Adrenal gland (tissue), 9 donors: ENCODE measurements at regions not wholly inside any gene's neighbourhood (a gene's known extent, or its start where the extent isn't known, plus 50 kb on each side); places are given as distances from the start of the nearest gene placed in this dataset.

Experiments
- DNase-seq, 7 donors: peaks; one replicate each; pipeline ENCODE4 v3.0.0-alpha.2; 2019 to 2020
- H3K27ac ChIP-seq, 5 donors: fragments of 200-600 bp; sonication (generic) in 4 of 5; 1 replicate in 3 of 5; 2 replicates in 2 of 5; pipeline versions ENCODE4 v1.5.1 to v1.8.0; 2016 to 2020; ENCODE audit warnings: mild to moderate bottlenecking in 1 of 5
- H3K27me3 ChIP-seq: fragments of 200-600 bp; 2 replicates; pipeline ENCODE4 v1.8.0; 2021
- H3K36me3 ChIP-seq, 2 donors: fragments of 200-600 bp; replicated peaks in 1 of 2; 1 replicate in 1 of 2; 2 replicates in 1 of 2; pipeline versions ENCODE4 v1.5.1 to v1.8.0; 2018 to 2022
- H3K4me1 ChIP-seq, 2 donors: fragments of 200-600 bp; replicated peaks in 1 of 2; 1 replicate in 1 of 2; 2 replicates in 1 of 2; pipeline versions ENCODE4 v1.5.1 to v1.8.0; 2018 to 2021
- H3K4me3 ChIP-seq, 4 donors: fragments of 200-600 bp; sonication (generic) in 3 of 4; one replicate each; pipeline ENCODE4 v1.5.1; 2016 to 2018
- H3K9me3 ChIP-seq, 3 donors: fragments of 200-600 bp; sonication (generic) in 1 of 3; replicated peaks in 1 of 3; 1 replicate in 2 of 3; 2 replicates in 1 of 3; pipeline versions ENCODE4 v1.5.1 to v1.8.0; 2016 to 2021
- CTCF ChIP-seq, 6 experiments: fragments of 450-650 bp in 4 of 6; fragments of 200-600 bp in 2 of 6; sonication (generic) in 1 of 6; IDR thresholded peaks; 1 replicate in 5 of 6; 2 replicates in 1 of 6; pipeline versions ENCODE4 v1.5.1 to v1.8.0; 2016 to 2021; ENCODE audit warnings: antibody characterized with exemption in 6 of 6, mild to moderate bottlenecking in 2 of 6, moderate library complexity in 1 of 6
- POLR2A ChIP-seq, 2 donors: fragments of 450-650 bp; IDR thresholded peaks; one replicate each; pipeline ENCODE4 v1.6.1; 2017; ENCODE audit warnings: antibody characterized with exemption in 2 of 2, mild to moderate bottlenecking in 2 of 2, moderate library complexity in 1 of 2
- WGBS, 4 donors: extraction: QIAGEN DNeasy Blood & Tissue Kit in 2 of 4; methylation state at CpG; one replicate each; pipeline versions ENCODE4 v1.1.5 to v1.1.7; 2013 to 2017; 5-methylcytosine and 5-hydroxymethylcytosine counted together
- intact Hi-C, 2 donors: fragments of 100-400 bp; cut with DNase I; formaldehyde crosslinking; loops; one replicate each; pipeline versions ENCODE4 v1.14.1 to v1.15.0; 2022 to 2023
- donor health status: healthy with polysubstance abuse.
- donor health status: Bipolar disorder and iron deficiency.
- donor health status: DM: yes; HTN: yes; CAD: no.
- donor health status: DM: no; HTN: no; CAD: no.
- donor health status: DM: no; HTN: no; CAD: no.

- H3K36me3 ChIP-seq: no peaks in the 10 kb centered on the region
- H3K4me1 ChIP-seq: no peaks in the 10 kb centered on the region
- TF ChIP-seq POLR2A (IDR thresholded peaks at IDR 0.05) (no peak), CTCF (IDR thresholded peaks at IDR 0.05) (no peak)
- H3K27ac ChIP-seq: no peak overlapping the region
- intact Hi-C loops: no loop called here
- H3K27me3 ChIP-seq: no peaks in the 10 kb centered on the region
- 0 to 33% (median 26%) methylated on average over 1 of the region's 1 CpG for WGBS, 4 donors
- no peaks in the 10 kb centered on the region for H3K9me3 ChIP-seq
- no peak overlapping the region for H3K4me3 ChIP-seq
- DNase-seq: no peak
Measured at GRCh38 chr4:131248314-131248713, 1900.8 kb upstream of the PCDH10 start.

- Histone ChIP-seq H3K27ac (no peak overlapping the region), H3K36me3 (no peaks in the 10 kb centered on the region), H3K9me3 (no peaks in the 10 kb centered on the region), H3K27me3 (no peaks in the 10 kb centered on the region), H3K4me3 (no peak overlapping the region), H3K4me1 (no peaks in the 10 kb centered on the region)
- WGBS, 4 donors: 67 to 83% (median 78%) methylated on average over 3 of the region's 3 CpGs
- no peak for DNase-seq
- intact Hi-C loops: no loop called here
- no peak for TF ChIP-seq CTCF (IDR thresholded peaks at IDR 0.05)
- no peak for TF ChIP-seq POLR2A (IDR thresholded peaks at IDR 0.05)
Measured at GRCh38 chr4:131251321-131251720, 1897.8 kb upstream of the PCDH10 start.

GRCh38 chr4:131257241-131257640 lies 1891.9 kb upstream of the PCDH10 start:
- DNase-seq: no peak
- 75 to 88% (median 77%) methylated on average over 2 of the region's 2 CpGs for WGBS, 4 donors
- intact Hi-C loops: no loop called here
- Histone ChIP-seq H3K36me3 (no peaks in the 10 kb centered on the region), H3K4me3 (no peak overlapping the region), H3K27me3 (no peaks in the 10 kb centered on the region), H3K4me1 (no peaks in the 10 kb centered on the region), H3K27ac (no peak overlapping the region), H3K9me3 (no peaks in the 10 kb centered on the region)
- TF ChIP-seq CTCF (IDR thresholded peaks at IDR 0.05) (no peak), POLR2A (IDR thresholded peaks at IDR 0.05) (no peak)

- Histone ChIP-seq H3K4me1 (no peaks in the 10 kb centered on the region), H3K27me3 (no peaks in the 10 kb centered on the region), H3K27ac (no peak overlapping the region), H3K36me3 (no peaks in the 10 kb centered on the region), H3K9me3 (no peaks in the 10 kb centered on the region), H3K4me3 (no peak overlapping the region)
- no peak for DNase-seq
- intact Hi-C loops: no loop called here
- WGBS, 4 donors: 66 to 78% (median 68%) methylated on average over 2 of the region's 2 CpGs
- TF ChIP-seq CTCF (IDR thresholded peaks at IDR 0.05): no peak
- TF ChIP-seq POLR2A (IDR thresholded peaks at IDR 0.05): no peak
Measured at GRCh38 chr4:131258361-131258760, 1890.7 kb upstream of the PCDH10 start.
